Kidney capillary endothelial cell (primary cell): ENCODE measurements at regions not wholly inside any gene's neighbourhood (a gene's known extent, or its start where the extent isn't known, plus 50 kb on each side); places are given as distances from the start of the nearest gene placed in this dataset.

Experiments
- DNase-seq: peaks from one replicate; pipeline ENCODE4 v3.0.0-alpha.2; 2018; ENCODE audit warnings: low spot score

- DNase-seq: no peak
These were observed 55.2 kb upstream of the TAGAP start for GRCh38 chr6:159099961-159100360.

GRCh38 chr6:159099276-159099675 is 54.5 kb upstream of the TAGAP start:
- DNase-seq: no peak

GRCh38 chr6:159098636-159099106 is 53.9 kb upstream of the TAGAP start:
- no peak for DNase-seq

- DNase-seq: no peak
These were observed 52.5 kb upstream of the TAGAP start for GRCh38 chr6:159097256-159097655.

- no peak for DNase-seq
These were observed 50.8 kb upstream of the TAGAP start for GRCh38 chr6:159095616-159096015.

- DNase-seq: no peak
These were observed 49.9 kb upstream of the TAGAP start for GRCh38 chr6:159094444-159095252.
